Inflammatory macrophage treated with lipopolysaccharide for 4 hours (primary cell): ENCODE measurements at regions not wholly inside any gene's neighbourhood (a gene's known extent, or its start where the extent isn't known, plus 50 kb on each side); places are given as distances from the start of the nearest gene placed in this dataset.

Experiments
- DNase-seq: peaks from one replicate; pipeline ENCODE4 v3.0.0-alpha.2; 2020

DNA sequence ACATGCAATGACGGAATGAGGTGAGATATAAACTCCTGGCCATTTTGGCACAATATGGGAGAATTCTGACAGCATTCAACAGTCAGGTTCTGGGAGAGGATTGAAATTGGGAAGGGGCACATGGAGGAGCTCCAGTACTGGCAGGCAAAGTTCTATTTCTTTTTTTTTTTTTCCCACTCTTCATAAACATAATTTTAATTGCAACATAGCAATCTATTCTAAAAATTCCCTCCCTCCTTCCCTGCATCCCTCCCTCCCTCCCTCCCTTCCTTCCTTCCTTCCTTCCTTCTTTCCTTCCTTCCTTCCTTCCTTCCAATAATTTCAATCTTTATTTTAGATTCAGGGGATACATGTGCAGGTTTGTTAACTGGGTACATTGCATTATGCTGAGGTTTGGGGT, 93.2 kb downstream of the PTCSC3 start:
- DNase-seq = no peak

DNA sequence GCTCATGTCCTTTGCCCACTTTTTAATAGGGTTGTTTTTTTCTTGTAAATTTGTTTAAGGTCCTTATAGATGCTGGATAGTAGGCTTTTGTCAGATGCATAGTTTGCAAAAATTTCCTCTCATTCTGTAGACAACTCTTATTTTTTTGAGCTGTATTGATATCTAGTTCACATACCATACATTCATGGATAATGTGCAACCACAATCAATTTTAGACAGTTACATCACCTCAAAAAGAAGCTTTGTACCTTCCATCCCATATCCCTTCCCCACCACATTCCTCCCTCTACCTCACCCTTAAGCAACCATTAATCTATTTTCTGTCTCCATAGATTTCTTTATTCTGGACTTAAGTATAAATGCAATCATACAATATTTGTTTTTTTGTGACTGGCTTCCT, 98.4 kb downstream of the PTCSC3 start:
- DNase-seq = no peak

DNA sequence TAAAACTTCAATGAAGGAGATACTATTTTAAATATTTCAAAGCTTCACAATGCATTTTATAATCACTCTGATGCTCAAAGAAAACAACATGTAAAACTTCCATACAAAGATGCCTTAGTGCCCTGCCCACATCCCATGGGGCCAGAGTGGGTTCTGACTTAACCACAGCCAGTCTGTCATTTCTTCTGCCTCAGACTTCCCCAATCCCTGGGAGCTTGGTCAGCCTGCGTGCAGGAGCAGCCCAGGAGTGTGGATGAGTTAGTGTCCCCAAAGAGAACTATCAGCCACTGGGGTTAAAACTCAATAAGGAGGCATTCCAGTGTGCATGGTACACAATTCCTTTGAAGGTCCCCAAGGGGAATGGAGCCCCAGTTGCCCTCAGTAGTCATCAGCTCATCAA, 100.3 kb downstream of the PTCSC3 start:
- no peak for DNase-seq

DNA sequence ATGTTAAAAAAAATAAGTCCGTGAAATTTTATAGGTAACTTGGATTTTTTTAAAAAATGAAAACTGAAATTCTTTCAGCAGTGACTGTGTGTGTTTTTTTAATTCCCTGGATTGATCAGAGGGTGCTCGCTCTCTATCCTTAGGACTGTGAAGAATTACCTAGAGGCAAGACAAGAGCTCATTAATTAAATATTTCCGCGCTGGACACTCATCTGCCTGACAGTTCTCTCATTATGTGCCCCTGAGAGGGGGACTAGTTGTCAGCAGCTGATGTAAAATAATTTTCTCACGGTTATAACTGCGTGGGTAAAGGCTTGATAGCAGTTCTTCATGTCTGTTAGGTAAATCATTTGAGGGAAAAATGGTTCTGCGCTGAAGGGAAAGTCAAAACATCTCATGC, 101.3 kb downstream of the PTCSC3 start:
- no peak for DNase-seq

DNA sequence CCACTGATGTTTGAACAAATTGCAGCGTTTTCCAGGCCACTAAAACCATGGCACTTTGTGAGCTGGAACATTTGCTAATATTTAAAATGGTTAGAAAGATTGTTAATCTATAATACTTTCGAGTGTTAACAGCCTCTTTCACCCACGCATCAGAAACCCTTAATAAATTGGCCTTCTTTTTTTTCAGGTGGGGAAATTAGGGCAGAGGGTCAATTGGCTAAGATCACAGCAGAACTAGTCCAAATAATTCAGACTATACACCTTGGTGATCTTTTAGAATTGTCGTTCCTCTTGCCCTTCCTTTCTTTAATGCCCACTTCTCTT, 105.8 kb downstream of the PTCSC3 start:
- no peak for DNase-seq

DNA sequence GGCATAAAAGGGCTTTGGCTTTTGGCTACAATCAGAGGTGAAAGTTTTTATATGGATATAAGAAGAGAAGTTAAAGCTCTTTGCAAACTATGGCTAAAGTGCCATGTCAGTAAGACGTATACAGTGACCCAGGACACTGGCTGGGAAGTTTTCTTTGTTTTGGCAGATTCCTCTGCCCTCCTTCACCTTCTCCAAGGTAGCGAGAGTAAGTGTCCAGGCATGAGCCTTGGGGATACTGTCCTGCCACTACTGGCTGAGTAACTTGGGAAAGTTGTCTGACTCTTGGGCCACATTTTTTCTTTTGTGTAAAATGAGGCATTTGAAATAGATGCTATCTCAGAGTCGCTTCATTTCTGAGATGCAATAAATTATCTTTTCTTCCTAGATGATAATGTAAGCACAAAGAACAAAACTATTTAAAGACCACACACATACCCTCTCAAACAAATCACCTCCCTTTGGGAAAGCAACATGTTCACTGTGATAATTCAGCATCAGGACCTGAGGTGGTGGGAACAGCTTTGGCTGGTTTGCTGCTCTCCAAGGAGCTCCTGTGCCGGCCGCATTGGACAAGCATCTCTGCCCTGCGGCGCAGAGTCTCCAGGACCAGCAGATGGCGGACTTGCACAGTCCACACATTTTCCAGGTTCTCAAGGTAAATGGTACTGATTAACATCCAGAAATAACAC, 106.3 kb downstream of the PTCSC3 start:
- DNase-seq = peak; percentile 15

DNA sequence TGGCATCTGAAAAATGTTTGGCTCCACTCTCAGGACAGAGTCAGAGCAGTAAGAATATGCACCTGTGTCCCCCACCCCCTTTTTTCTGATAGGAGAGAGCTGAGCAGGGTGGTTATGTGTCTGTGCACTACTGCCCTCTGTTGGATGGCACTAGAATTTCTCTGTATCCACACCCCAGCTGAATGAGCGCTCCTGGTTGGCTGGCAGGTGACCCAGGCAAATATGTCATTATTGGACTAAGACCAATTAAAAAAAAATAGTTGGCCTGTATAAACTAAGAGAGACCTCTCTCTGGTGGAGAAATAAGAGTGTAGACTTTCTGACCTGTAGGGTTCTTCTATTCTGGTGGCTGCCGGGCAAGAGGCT, 107.0 kb downstream of the PTCSC3 start:
- DNase-seq = peak; percentile 8

DNA sequence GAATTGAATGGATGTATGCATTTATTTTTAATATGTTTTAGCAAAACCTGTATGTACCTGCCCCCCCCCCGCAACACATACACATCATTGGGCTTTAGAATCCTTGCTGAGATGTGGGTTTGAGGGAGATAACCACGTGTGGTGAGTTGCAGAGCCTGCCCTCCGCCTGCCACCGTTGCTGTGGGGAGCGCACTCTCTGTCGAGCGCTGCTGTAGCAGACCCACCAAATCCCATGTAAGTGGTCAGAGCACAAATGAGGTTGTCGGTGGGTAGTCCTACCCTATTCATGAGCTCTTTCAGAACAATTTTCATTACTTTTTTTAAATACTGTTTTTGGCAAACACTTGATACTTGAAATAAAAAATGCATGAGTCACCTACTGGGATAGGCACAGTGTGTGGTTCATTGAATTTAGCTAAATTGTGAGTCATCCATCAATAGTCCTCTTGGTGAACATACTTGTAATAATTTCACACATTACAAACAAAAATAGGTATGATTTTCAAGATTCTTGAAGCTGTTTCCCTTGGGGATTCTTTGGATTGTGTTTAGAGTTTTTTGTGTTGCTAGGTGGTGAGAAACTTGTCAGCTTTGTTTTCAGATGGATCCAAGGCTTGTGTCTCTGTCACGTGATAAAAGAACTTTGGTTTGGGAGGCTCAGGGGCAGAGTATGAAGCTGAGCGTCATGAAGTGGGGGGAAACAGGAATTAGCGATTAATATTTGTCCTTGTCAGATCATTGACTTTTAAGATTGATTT, 107.6 kb downstream of the PTCSC3 start:
- DNase-seq = no peak

DNA sequence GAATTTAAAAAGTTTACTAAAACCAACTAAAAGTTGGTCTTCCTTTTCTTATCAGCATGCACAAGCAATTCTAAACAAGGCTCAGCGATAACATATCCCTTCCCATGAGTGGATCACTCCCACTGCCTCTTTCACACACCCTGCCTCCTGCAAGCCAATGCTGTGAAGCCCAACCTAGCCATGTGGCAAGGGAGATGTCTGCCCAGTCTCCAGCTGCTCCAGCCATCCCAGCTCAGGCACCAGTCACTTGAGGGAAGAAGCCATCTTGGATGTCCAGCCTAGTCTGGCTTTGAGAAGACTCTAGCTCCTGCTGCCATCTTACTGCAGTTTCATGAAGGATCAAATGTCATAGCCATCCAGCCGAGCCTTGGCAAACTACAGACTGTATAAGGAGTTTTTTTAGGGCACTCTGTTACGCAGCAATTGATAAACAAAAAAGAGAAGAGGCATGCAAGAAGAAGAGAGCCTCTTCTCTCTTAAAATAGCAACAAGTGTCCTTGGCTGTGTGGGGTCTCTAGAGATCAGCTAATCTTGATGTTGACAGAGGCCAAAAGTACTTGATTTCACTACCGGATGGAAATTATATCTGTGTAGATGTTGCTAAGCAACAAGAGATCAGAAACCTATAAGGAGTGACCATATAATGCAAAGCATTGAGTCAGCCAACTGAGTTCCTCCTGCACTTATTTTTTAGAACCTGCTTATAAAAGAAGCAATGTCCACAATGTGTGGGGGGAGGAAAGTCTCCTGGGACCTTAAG, 108.9 kb downstream of the PTCSC3 start:
- no peak for DNase-seq

DNA sequence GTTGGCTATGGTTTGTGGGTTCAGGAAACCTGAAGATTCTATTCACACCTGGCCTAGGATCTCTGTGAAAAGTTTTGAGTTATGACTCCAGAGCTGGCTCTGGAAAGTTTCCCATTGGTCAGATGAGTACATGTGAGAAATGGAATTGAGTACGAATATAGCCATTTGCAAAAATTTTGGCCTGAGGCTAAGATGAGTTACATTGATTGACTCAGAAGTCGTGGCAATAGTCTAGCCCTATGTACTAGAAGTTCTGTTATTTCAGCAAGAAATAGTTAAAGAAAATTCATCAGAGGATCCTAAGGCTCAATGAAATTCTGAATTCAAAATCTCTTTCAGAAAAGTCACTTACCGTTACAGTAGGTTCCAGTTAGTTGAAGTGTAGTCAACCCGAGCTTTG, 109.9 kb downstream of the PTCSC3 start:
- no peak for DNase-seq

DNA sequence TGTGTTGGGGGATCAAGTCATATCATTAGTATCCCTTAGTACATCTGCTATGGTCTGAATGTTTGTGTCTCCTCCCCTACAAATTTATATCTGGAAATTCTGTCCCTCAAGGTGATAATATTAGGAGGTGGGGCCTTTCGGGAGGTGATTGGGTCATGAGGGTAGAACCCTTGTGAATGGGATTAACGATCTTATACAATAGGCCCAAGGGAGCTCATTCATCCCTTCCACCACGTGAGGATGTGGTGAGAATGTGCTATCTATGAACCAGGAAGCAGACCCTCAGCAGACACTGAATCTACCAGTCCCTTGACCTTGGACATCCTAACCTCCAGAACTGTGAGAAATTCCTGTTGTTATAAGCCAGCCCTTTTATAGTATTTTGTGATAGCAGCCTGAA, 110.7 kb downstream of the PTCSC3 start:
- DNase-seq = no peak

DNA sequence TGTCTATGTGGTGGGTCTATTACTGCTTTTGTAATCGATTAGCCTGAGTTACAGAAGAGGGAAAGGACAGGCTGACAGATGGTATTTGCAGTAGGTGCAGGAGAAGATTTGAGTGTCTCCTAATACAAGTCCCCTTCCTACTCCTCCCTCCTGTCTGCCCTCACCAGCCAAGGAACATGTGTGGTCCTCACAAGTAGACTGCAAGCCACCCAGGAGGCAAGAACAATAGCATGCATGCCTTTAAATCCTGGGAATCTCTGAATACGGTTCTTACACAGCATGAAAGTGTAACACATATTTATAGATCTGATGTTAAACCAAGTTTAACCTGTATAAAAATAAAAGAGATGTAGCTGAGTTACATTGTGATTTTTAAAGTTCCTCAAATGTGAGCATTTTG, 117.0 kb downstream of the PTCSC3 start:
- no peak for DNase-seq

DNA sequence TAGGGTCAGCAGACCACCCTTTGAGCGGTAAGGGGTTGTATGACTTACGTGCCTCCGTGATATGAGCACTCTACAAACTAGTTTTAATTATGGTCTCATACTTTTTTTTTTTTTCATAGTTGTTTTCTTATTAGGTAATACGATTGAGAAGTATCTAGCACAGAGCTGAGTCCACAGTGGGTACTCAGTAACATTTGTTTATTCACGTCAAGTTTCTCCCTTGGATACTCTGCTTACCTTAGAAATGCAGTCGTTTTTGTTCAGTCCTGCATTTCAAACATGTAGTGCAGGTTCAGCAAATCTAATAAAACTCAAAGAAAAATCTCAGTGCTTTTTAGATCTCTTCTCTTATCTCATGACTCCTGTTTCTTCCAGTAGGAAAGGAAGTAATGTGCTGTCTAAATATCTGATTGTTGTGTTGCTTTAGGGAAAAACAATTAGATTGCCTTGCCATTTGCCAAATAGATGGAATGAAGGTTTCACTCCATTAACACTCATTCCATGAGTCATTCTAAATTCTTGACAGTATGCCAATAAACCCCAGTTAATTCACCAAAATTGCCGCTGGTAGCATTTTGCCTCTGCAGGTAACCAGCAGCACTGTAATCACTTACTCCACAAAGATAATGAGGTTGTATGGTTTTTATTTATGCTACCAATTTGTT, 118.9 kb downstream of the PTCSC3 start:
- DNase-seq = no peak

DNA sequence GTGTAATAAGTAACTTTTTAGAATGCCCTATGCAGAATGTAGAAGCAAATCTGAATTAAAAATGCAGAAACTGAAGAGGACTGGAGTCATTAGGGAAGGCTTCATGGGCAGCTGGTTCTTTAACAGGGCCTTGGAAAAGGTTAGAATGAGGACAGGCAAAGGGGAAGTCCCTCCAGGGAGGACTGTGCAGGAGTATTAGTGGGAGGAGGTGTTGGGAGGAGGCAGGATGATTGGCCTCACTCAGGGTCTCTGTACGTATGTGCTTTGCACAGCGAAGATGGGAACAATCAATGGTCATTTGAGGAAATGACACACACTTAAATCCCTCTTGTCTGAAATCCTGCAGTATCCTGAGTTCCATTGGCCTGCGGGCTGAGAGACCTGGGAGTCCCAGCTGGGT, 119.7 kb downstream of the PTCSC3 start:
- no peak for DNase-seq

DNA sequence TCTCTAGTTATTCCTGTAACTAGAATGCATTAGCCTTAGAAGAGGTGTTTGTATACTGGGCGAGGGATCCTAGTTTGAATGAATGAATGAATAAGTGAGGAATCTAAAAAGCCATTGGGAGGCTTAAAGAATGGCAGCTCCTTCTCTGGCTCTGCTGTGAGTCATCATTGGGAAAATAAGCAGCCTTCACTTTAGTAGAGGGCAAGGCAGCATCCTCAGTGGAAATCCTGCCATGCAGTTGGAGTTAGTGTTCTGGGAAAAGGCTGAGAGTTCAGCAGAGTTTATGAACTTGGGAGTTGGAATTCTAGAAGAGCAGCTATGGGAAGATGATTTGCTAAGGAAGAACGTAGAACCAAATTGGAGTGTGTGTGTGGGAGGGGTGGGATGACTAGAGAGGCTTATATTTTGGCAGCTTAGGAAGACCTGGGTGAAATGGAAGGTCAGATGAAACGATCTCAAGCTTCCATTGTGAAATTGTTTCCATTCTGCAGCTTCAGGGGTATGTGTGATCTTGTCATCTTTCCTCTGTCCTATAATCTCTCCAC, 120.8 kb downstream of the PTCSC3 start:
- no peak for DNase-seq

DNA sequence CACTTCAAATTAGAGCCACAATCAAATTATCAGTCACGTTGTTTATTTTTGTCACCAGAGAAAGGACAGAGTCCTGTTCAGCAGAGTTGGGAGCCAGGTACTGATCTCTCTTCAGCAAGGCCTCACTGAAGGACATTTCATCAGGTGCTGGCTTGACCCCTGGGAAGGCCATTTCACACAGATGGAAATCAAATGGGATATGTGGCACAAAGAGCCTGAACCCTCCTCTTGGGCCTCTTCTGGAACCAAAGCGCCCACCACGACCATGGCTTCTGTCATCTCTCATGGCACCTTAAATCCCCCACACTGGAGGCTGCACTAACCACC, 121.5 kb downstream of the PTCSC3 start:
- no peak for DNase-seq

DNA sequence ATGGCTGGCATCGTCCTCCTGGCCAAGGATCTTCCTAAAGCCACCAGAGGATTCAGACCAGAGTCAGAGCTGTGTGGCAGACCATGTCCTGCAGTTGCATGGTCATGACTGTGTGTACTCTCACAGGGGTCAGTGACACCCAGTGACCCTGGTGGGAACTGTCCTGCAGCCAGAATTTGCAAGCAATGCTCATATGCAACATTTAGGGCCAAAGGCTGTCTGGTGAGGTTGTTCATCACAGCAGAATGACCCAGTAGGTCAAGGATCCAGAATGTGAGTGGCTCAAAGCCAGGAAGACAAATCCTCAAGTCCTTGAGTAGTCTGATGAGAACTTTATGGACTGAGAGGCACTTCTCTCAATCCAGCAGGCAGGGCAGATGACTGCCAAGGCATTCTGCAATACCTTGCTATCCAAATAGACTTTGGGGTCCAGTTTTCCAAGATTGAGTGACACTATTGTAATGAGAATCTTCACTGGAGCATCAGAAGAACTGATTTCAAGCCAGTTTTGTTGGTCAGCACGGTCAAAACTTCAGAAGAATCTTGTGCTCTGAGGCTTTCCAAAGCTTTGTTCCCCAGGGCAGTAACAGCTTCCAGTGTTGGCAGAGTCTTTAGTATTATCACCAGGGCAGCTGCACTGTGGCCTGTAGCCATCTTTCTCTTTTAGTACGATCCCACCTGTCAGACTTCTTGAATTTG, 122.0 kb downstream of the PTCSC3 start:
- DNase-seq = no peak

DNA sequence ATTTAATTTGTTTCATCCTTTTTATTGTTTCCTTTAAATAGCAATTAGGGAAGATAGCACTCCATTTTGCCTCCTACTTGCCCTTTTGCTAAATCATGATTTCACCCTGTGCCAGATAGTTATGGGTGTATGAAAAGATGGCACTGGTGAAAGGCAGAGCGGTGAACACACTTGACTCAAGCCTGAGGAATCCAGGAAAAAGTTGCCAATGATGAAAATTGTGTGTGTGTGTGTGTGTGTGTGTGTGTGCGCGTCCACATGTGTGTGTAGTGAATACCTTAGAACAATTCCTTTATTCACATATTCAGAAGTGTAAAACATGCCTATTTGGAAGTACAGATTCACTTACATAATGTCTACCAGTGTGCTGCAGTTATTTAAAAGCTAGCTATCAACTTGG, 123.8 kb downstream of the PTCSC3 start:
- DNase-seq = no peak

DNA sequence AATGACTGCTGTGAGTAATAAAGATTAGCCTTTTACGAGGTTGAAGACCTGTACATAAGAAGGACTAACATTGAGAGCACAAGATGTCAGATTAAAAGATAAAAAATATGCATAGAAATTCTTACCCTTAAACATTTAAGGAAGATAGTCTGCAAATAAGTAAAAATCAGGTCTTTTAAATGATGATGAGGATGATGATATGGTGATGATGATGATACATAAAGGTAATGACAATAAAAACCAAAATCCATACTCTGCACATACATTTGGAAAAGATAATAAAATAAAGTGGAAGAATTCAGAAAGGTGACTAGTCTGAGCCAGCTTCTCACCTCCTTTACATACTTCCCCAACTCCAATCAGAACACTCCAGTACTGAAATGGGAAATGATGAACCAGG, 124.5 kb downstream of the PTCSC3 start:
- no peak for DNase-seq

DNA sequence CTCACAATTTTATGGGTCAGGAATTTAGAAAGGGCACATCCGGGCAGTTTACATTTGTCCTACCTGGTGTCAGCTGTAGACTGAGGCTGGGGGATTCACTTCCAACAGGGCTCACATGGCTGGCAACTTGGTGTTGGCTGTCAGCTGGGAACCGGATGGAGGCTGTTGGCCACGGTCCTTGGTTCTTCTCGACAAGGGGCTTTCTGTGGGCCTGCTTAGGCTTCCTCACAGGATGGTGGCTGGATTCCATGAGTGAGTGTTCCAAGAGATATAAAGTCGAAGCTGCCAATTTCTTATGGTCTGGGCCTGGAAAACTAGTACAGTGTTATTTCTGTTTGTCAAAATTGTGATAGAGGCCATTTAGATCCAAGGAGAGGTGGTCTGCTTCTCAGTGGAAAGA, 127.9 kb downstream of the PTCSC3 start:
- no peak for DNase-seq

DNA sequence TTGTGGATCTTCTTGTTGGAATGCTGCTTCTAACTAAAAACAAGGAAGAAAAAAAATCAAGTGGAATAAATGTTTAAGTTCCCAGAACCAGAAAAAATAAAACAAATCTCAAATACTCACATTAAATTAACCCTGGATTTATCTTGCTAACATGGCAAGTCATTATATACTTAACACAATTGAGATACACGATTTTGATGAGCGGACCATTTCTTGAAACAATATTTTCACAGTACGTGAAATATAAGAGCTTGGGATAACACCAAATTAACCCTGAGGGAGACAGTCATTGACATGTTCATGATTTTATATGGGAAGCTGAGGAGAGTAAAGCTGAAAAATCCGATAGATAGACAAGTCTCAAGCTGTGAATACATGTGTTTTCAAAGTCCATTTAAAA, 128.6 kb downstream of the PTCSC3 start:
- no peak for DNase-seq

DNA sequence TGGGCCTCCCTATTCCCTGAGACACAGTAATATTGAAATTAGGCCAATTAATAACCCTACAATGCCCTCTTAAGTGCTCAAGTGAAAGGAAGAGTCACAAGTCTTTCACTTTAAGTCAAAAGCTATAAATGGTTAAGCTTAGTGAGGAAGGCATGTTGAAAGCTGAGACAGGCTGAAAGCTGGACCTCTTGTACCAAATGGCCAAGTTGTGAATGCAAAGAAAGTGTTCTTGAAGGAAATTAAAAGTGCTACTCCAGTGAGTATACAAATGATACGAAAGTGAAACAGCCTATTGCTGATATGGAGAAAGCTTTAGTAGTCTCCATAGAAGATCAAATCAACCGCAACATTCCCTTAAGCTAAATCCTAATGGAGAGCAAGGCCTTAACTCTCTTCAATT, 140.8 kb downstream of the PTCSC3 start:
- DNase-seq = no peak

DNA sequence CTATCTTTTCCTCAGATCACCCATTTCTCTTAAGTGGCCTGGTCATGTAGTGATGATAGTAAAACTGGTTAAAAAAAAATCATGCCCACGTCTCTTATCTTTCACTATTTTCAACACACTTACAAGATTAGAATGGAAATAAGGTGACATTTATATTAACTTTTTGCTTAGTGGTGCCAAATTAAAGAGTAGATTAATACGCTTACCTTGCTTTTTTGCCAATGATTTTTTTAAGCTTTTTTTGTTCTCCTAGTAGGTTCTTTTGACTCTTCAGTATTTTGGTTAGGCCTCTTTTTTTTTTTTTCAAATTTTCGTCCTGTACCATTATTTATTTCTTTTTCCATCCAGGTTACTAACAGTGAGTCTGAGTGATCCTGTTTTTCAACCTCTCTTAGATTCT, 147.9 kb downstream of the PTCSC3 start:
- DNase-seq = no peak
